ENCODE measurements at regions not wholly inside any gene's neighbourhood (a gene's known extent, or its start where the extent isn't known, plus 50 kb on each side); places are given as distances from the start of the nearest gene placed in this dataset.

- Mint-ChIP-seq H3K27me3 (ENCODE audit: low read depth, poor library complexity) (no peaks in the 10 kb centered on the region), H3K36me3 (ENCODE audit: low read depth) (no peaks in the 10 kb centered on the region), H3K4me1 (peaks cover 39% of the 10 kb centered on the region), H3K4me3 (no peak overlapping the region), H3K9me3 (no peaks in the 10 kb centered on the region), H3K27ac (no peak overlapping the region)
- TF ChIP-seq CTCF (IDR thresholded peaks at IDR 0.05): no peak
- no peak for DNase-seq
Measured at GRCh38 chr10:129047600-129047999, 419.4 kb upstream of the MGMT start.

GRCh38 chr10:129048513-129048912, 418.5 kb upstream of the MGMT start:
- no peak overlapping the region for H3K4me3 Mint-ChIP-seq
- DNase-seq: no peak

GRCh38 chr10:129049501-129049900, 417.5 kb upstream of the MGMT start:
- Mint-ChIP-seq H3K9me3 (no peaks in the 10 kb centered on the region), H3K36me3 (ENCODE audit: low read depth) (no peaks in the 10 kb centered on the region), H3K27ac (no peak overlapping the region), H3K4me3 (no peak overlapping the region), H3K4me1 (peaks cover 21% of the 10 kb centered on the region), H3K27me3 (ENCODE audit: low read depth, poor library complexity) (peaks cover 6% of the 10 kb centered on the region)
- DNase-seq: no peak
- no peak for TF ChIP-seq CTCF (IDR thresholded peaks at IDR 0.05)

More at GRCh38 chr10:129048513-129048912, 418.5 kb upstream of the MGMT start:
- Mint-ChIP-seq H3K9me3 (no peaks in the 10 kb centered on the region), H3K4me1 (peaks cover 30% of the 10 kb centered on the region), H3K36me3 (ENCODE audit: low read depth) (no peaks in the 10 kb centered on the region), H3K27ac (no peak overlapping the region), H3K27me3 (ENCODE audit: low read depth, poor library complexity) (no peaks in the 10 kb centered on the region)
- TF ChIP-seq CTCF (IDR thresholded peaks at IDR 0.05): no peak

- no peak for TF ChIP-seq CTCF (IDR thresholded peaks at IDR 0.05)
- Mint-ChIP-seq H3K4me3 (no peak overlapping the region), H3K36me3 (ENCODE audit: low read depth) (no peaks in the 10 kb centered on the region), H3K9me3 (no peaks in the 10 kb centered on the region), H3K27me3 (ENCODE audit: low read depth, poor library complexity) (peaks cover 9% of the 10 kb centered on the region), H3K4me1 (peaks cover 31% of the 10 kb centered on the region), H3K27ac (no peak overlapping the region)
- no peak for DNase-seq
Measured at GRCh38 chr10:129055225-129055624, 411.8 kb upstream of the MGMT start.

- Mint-ChIP-seq H3K4me3 (peak overlapping the region; percentile 8), H3K27ac (no peak overlapping the region), H3K27me3 (ENCODE audit: low read depth, poor library complexity) (peaks cover 9% of the 10 kb centered on the region), H3K9me3 (no peaks in the 10 kb centered on the region), H3K36me3 (ENCODE audit: low read depth) (no peaks in the 10 kb centered on the region), H3K4me1 (peaks cover 38% of the 10 kb centered on the region)
- peak; percentile 43 for DNase-seq
- TF ChIP-seq CTCF (IDR thresholded peaks at IDR 0.05): no peak
Measured at GRCh38 chr10:129055986-129056385, 411.1 kb upstream of the MGMT start.
